ENCODE measurements at regions not wholly inside any gene's neighbourhood (a gene's known extent, or its start where the extent isn't known, plus 50 kb on each side); places are given as distances from the start of the nearest gene placed in this dataset.

GRCh38 chr9:22382331-22382730, 64.3 kb upstream of the DMRTA1 start:
- H3K4me3 ChIP-seq (ENCODE audit: low read depth, low read length), result no peak overlapping the region
- no peak for DNase-seq (ENCODE audit: low read depth)
- no peak for TF ChIP-seq CTCF (IDR thresholded peaks at IDR 0.05; ENCODE audit: insufficient read depth, low read depth, low read length, missing control alignments)

- H3K4me3 ChIP-seq (ENCODE audit: low read depth, low read length), result no peak overlapping the region
- DNase-seq (ENCODE audit: low read depth), result no peak
- no peak for TF ChIP-seq CTCF (IDR thresholded peaks at IDR 0.05; ENCODE audit: insufficient read depth, low read depth, low read length, missing control alignments)
Observed at GRCh38 chr9:22383718-22384117, 62.9 kb upstream of the DMRTA1 start.

- H3K4me3 ChIP-seq (ENCODE audit: low read depth, low read length), result no peak overlapping the region
- no peak for TF ChIP-seq CTCF (IDR thresholded peaks at IDR 0.05; ENCODE audit: insufficient read depth, low read depth, low read length, missing control alignments)
- no peak for DNase-seq (ENCODE audit: low read depth)
Observed at GRCh38 chr9:22389271-22389670, 57.4 kb upstream of the DMRTA1 start.

GRCh38 chr9:22392523-22392922, 54.1 kb upstream of the DMRTA1 start:
- no peak for TF ChIP-seq CTCF (IDR thresholded peaks at IDR 0.05; ENCODE audit: insufficient read depth, low read depth, low read length, missing control alignments)
- no peak overlapping the region for H3K4me3 ChIP-seq (ENCODE audit: low read depth, low read length)
- DNase-seq (ENCODE audit: low read depth), result no peak

GRCh38 chr9:22395687-22396141, 50.9 kb upstream of the DMRTA1 start:
- no peak overlapping the region for H3K4me3 ChIP-seq (ENCODE audit: low read depth, low read length)
- TF ChIP-seq CTCF (IDR thresholded peaks at IDR 0.05; ENCODE audit: insufficient read depth, low read depth, low read length, missing control alignments), result no peak
- no peak for DNase-seq (ENCODE audit: low read depth)
